ENCODE measurements at regions not wholly inside any gene's neighbourhood (a gene's known extent, or its start where the extent isn't known, plus 50 kb on each side); places are given as distances from the start of the nearest gene placed in this dataset.

- H3K9ac ChIP-seq (ENCODE audit: low read depth, low read length) = no peak overlapping the region
- CTCF ChIA-PET = no interaction called here
- H4K20me1 ChIP-seq (ENCODE audit: insufficient read depth, low read length) = no peaks in the 10 kb centered on the region
- no peak overlapping the region for H4K8ac ChIP-seq (ENCODE audit: low read depth in 2 of 2, low read length in 2 of 2)
- no peak overlapping the region for H4K91ac ChIP-seq (ENCODE audit: insufficient read depth, low read depth, low read length)
- ATAC-seq (ENCODE audit: low read depth) (no peak), DNase-seq (no peak)
- no peak overlapping the region for H3K4me3 ChIP-seq (ENCODE audit: insufficient read depth, low read depth, low read length)
- H2AK9ac ChIP-seq (replicated peaks; ENCODE audit: low read depth, low read length, poor library complexity) = peak overlapping the region; percentile 34
- POLR2A ChIA-PET (ENCODE audit: unreplicated experiment) = no interaction called here
- H3K56ac ChIP-seq (ENCODE audit: extremely low read depth, insufficient read depth, low read length) = no peak overlapping the region
- no peaks in the 10 kb centered on the region for H3K79me1 ChIP-seq (ENCODE audit: low read depth in 1 of 2, low read length in 2 of 2)
- H3K27ac ChIP-seq (ENCODE audit: insufficient read depth, low read length) = no peak overlapping the region
- H3K23ac ChIP-seq (ENCODE audit: low read depth, low read length) = no peak overlapping the region
- intact Hi-C loops (cut with micrococcal nuclease) = no loop called here
- no peak for TF ChIP-seq ELK1 (IDR thresholded peaks at IDR 0.05; ENCODE audit: borderline replicate concordance, low read depth, low read length)
- no peak for TF ChIP-seq SMC3 (IDR thresholded peaks at IDR 0.05; ENCODE audit: low read depth, low read length)
- TF ChIP-seq CHD1 (IDR thresholded peaks at IDR 0.05; ENCODE audit: low read depth, low read length) = no peak
- no peak for TF ChIP-seq FOS (IDR thresholded peaks at IDR 0.05; ENCODE audit: low read depth, low read length)
- no peak for TF ChIP-seq BHLHE40 (IDR thresholded peaks at IDR 0.05; ENCODE audit: low read depth, low read length)
- no peak for TF ChIP-seq MAZ (IDR thresholded peaks at IDR 0.05; ENCODE audit: borderline replicate concordance, low read depth, low read length)
- TF ChIP-seq MAFK (IDR thresholded peaks at IDR 0.05; ENCODE audit: low read depth, low read length) = no peak
- no peak for TF ChIP-seq RCOR1 (IDR thresholded peaks at IDR 0.05; ENCODE audit: insufficient replicate concordance, low read length)
- TF ChIP-seq CTCF (conservative IDR thresholded peaks at IDR 0.05; ENCODE audit: low read depth, low read length) = no peak
- no peak for TF ChIP-seq RAD21 (IDR thresholded peaks at IDR 0.05; ENCODE audit: low read length)
- TF ChIP-seq MXI1 (IDR thresholded peaks at IDR 0.05; ENCODE audit: borderline replicate concordance, low read depth, low read length) = no peak
- TF ChIP-seq, protein P1, sequence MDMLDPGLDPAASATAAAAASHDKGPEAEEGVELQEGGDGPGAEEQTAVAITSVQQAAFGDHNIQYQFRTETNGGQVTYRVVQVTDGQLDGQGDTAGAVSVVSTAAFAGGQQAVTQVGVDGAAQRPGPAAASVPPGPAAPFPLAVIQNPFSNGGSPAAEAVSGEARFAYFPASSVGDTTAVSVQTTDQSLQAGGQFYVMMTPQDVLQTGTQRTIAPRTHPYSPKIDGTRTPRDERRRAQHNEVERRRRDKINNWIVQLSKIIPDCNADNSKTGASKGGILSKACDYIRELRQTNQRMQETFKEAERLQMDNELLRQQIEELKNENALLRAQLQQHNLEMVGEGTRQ (IDR thresholded peaks at IDR 0.05; ENCODE audit: low read depth, low read length) = no peak
- no peak for TF ChIP-seq CEBPB (IDR thresholded peaks at IDR 0.05; ENCODE audit: low read depth, low read length)
- no peak for TF ChIP-seq RFX5 (IDR thresholded peaks at IDR 0.05; ENCODE audit: low read depth, low read length)
- no peak for TF ChIP-seq NFE2L2 (IDR thresholded peaks at IDR 0.05; ENCODE audit: low read depth, low read length)
- TF ChIP-seq POLR2A (IDR thresholded peaks at IDR 0.05; ENCODE audit: low read depth, low read length) = no peak
- no peak overlapping the region for H2BK5ac ChIP-seq (ENCODE audit: low read depth, low read length, poor library complexity, severe bottlenecking)
- H3K36me3 ChIP-seq (ENCODE audit: control insufficient read depth, insufficient read depth, low read length) = no peaks in the 10 kb centered on the region
- no peak overlapping the region for H3K4ac ChIP-seq (ENCODE audit: low read depth, low read length)
- no TSS peak for BruUV-seq (replicated peaks)
- WGBS, 2 experiments (ENCODE audit: extremely low coverage in 2 of 2, insufficient read length in 1 of 2) = 84% methylated on average over 3 of the region's 6 CpGs; no CpG with 5 or more reads in 1 of the 2 experiments
- H2AFZ ChIP-seq (replicated peaks; ENCODE audit: low read length, poor library complexity) = no peak overlapping the region
- in situ Hi-C loops (cut with MboI; ENCODE audit: low sequenced_read_pairs) = no loop called here
- no peak overlapping the region for H2BK120ac ChIP-seq (ENCODE audit: low read depth, low read length)
- no peaks in the 10 kb centered on the region for H3K27me3 ChIP-seq (ENCODE audit: control insufficient read depth, insufficient read depth, low read length)
- no peak overlapping the region for H3K14ac ChIP-seq (replicated peaks; ENCODE audit: low read depth, low read length)
- no peak overlapping the region for H4K5ac ChIP-seq (ENCODE audit: low read depth, low read length)
- H2AK5ac ChIP-seq (ENCODE audit: low read depth, low read length) = peak overlapping the region; percentile 57; the same call in 1 of the 2 replicates
- no peak overlapping the region for H3K4me2 ChIP-seq (ENCODE audit: low read depth, low read length)
- H3K9me3 ChIP-seq (ENCODE audit: control insufficient read depth, insufficient read depth, low read length) = no peaks in the 10 kb centered on the region
- no peaks in the 10 kb centered on the region for H3K4me1 ChIP-seq (ENCODE audit: control insufficient read depth, insufficient read depth, low read length)
- dilution Hi-C loops (cut with HindIII; ENCODE audit: low sequenced_read_pairs, unreplicated experiment) = no loop called here
- H2BK20ac ChIP-seq (ENCODE audit: low read depth, low read length) = no peak overlapping the region; the same call in 1 of the 2 replicates
- H3K9me1 ChIP-seq (ENCODE audit: insufficient read depth, low read length) = peaks cover 4% of the 10 kb centered on the region; the same call in 1 of the 2 replicates
- H3K18ac ChIP-seq (ENCODE audit: low read depth, low read length) = no peak overlapping the region
- H2BK15ac ChIP-seq (ENCODE audit: low read depth, low read length) = no peak overlapping the region
These were observed 59.3 kb upstream of the SH3RF1 start for GRCh38 chr4:169330095-169330494.
